HG02884 (cell line): ENCODE measurements at regions not wholly inside any gene's neighbourhood (a gene's known extent, or its start where the extent isn't known, plus 50 kb on each side); places are given as distances from the start of the nearest gene placed in this dataset.

ENCODE experiments used
- ATAC-seq: cut with Tn5 transposase; IDR thresholded peaks from one replicate; pipeline ENCODE4 v1.9.1; 2021; ENCODE audit warnings: mild to moderate bottlenecking, moderate library complexity; ENCODE audit not compliant: unreplicated experiment

GRCh38 chr6:115728171-115728570 is 332.5 kb downstream of the FRK start:
- no peak for ATAC-seq

- ATAC-seq: no peak
These were observed 339.1 kb downstream of the FRK start for GRCh38 chr6:115721564-115721963.

GRCh38 chr6:115720900-115721299 is 339.8 kb downstream of the FRK start:
- ATAC-seq: no peak

GRCh38 chr6:115717472-115717871 is 343.2 kb downstream of the FRK start:
- ATAC-seq: peak; percentile 49

GRCh38 chr6:115717062-115717461 is 343.6 kb downstream of the FRK start:
- peak; percentile 97 for ATAC-seq

GRCh38 chr6:115712291-115712961 is 348.3 kb downstream of the FRK start:
- ATAC-seq: no peak

GRCh38 chr6:115708850-115709249 is 351.8 kb downstream of the FRK start:
- ATAC-seq: no peak

GRCh38 chr6:115706981-115707380 is 353.7 kb downstream of the FRK start:
- ATAC-seq: no peak

- no peak for ATAC-seq
These were observed 354.4 kb downstream of the FRK start for GRCh38 chr6:115706324-115706723.

GRCh38 chr6:115704028-115704427 is 356.7 kb downstream of the FRK start:
- no peak for ATAC-seq

GRCh38 chr6:115691433-115691832 is 369.3 kb downstream of the FRK start:
- ATAC-seq: no peak

- ATAC-seq: no peak
These were observed 369.8 kb downstream of the FRK start for GRCh38 chr6:115690854-115691253.

- ATAC-seq: no peak
These were observed 378.5 kb downstream of the FRK start for GRCh38 chr6:115681978-115682775.

- no peak for ATAC-seq
These were observed 380.1 kb downstream of the FRK start for GRCh38 chr6:115680621-115681020.

- ATAC-seq: no peak
These were observed 383.5 kb downstream of the FRK start for GRCh38 chr6:115677198-115677597.

- ATAC-seq: no peak
These were observed 385.2 kb downstream of the FRK start for GRCh38 chr6:115675443-115675842.

- no peak for ATAC-seq
These were observed 391.9 kb downstream of the FRK start for GRCh38 chr6:115668781-115669180.

GRCh38 chr6:115668211-115668610 is 392.5 kb downstream of the FRK start:
- no peak for ATAC-seq

GRCh38 chr6:115667478-115668026 is 393.1 kb downstream of the FRK start:
- no peak for ATAC-seq

GRCh38 chr6:115666997-115667396 is 393.7 kb downstream of the FRK start:
- ATAC-seq: no peak

- no peak for ATAC-seq
These were observed 395.4 kb downstream of the FRK start for GRCh38 chr6:115665310-115665709.

- no peak for ATAC-seq
These were observed 397.0 kb downstream of the FRK start for GRCh38 chr6:115663681-115664080.
